ENCODE measurements at regions not wholly inside any gene's neighbourhood (a gene's known extent, or its start where the extent isn't known, plus 50 kb on each side); places are given as distances from the start of the nearest gene placed in this dataset.

GRCh38 chr9:74322661-74323314 lies 174.3 kb upstream of the RORB start:
- no peak for DNase-seq (ENCODE audit: low read depth in 2 of 2)

- DNase-seq (ENCODE audit: low read depth in 2 of 2): no peak
Measured at GRCh38 chr9:74330487-74331214, 166.5 kb upstream of the RORB start.

GRCh38 chr9:74331607-74332006 lies 165.5 kb upstream of the RORB start:
- no peak for DNase-seq (ENCODE audit: low read depth in 2 of 2)

- DNase-seq (ENCODE audit: low read depth in 2 of 2): no peak
Measured at GRCh38 chr9:74333384-74334032, 163.6 kb upstream of the RORB start.

GRCh38 chr9:74334271-74334670 lies 162.9 kb upstream of the RORB start:
- no peak for DNase-seq (ENCODE audit: low read depth in 2 of 2)

- DNase-seq (ENCODE audit: low read depth in 2 of 2): no peak
Measured at GRCh38 chr9:74336161-74336560, 161.0 kb upstream of the RORB start.

GRCh38 chr9:74348777-74349176 lies 148.4 kb upstream of the RORB start:
- DNase-seq (ENCODE audit: low read depth in 2 of 2): no peak

- DNase-seq (ENCODE audit: low read depth in 2 of 2): no peak
Measured at GRCh38 chr9:74355107-74355506, 142.0 kb upstream of the RORB start.

- no peak for DNase-seq (ENCODE audit: low read depth in 2 of 2)
Measured at GRCh38 chr9:74357577-74357976, 139.6 kb upstream of the RORB start.

GRCh38 chr9:74358959-74359358 lies 138.2 kb upstream of the RORB start:
- DNase-seq (ENCODE audit: low read depth in 2 of 2): no peak

GRCh38 chr9:74361508-74361907 lies 135.6 kb upstream of the RORB start:
- DNase-seq (ENCODE audit: low read depth in 2 of 2): no peak

GRCh38 chr9:74362423-74362822 lies 134.7 kb upstream of the RORB start:
- no peak for DNase-seq (ENCODE audit: low read depth in 2 of 2)

GRCh38 chr9:74366111-74366510 lies 131.0 kb upstream of the RORB start:
- no peak for DNase-seq (ENCODE audit: low read depth in 2 of 2)

- DNase-seq (ENCODE audit: low read depth in 2 of 2): no peak
Measured at GRCh38 chr9:74369844-74370243, 127.3 kb upstream of the RORB start.

- DNase-seq (ENCODE audit: low read depth in 2 of 2): no peak
Measured at GRCh38 chr9:74373348-74373747, 123.8 kb upstream of the RORB start.

- DNase-seq (ENCODE audit: low read depth in 2 of 2): peak in 1 of 2 donors; percentile 3
Measured at GRCh38 chr9:74379718-74380117, 117.4 kb upstream of the RORB start.

GRCh38 chr9:74391816-74392215 lies 105.3 kb upstream of the RORB start:
- no peak for DNase-seq (ENCODE audit: low read depth in 2 of 2)

- DNase-seq (ENCODE audit: low read depth in 2 of 2): no peak
Measured at GRCh38 chr9:74403581-74403980, 93.6 kb upstream of the RORB start.

GRCh38 chr9:74404620-74405019 lies 92.5 kb upstream of the RORB start:
- no peak for DNase-seq (ENCODE audit: low read depth in 2 of 2)

GRCh38 chr9:74407166-74407565 lies 90.0 kb upstream of the RORB start:
- DNase-seq (ENCODE audit: low read depth in 2 of 2): no peak

GRCh38 chr9:74412236-74412979 lies 84.7 kb upstream of the RORB start:
- no peak for DNase-seq (ENCODE audit: low read depth in 2 of 2)

GRCh38 chr9:74413876-74414275 lies 83.3 kb upstream of the RORB start:
- DNase-seq (ENCODE audit: low read depth in 2 of 2): no peak

Data from dermis microvascular lymphatic vessel endothelial cell (primary cell).